ENCODE measurements at regions not wholly inside any gene's neighbourhood (a gene's known extent, or its start where the extent isn't known, plus 50 kb on each side); places are given as distances from the start of the nearest gene placed in this dataset.

GRCh38 chr10:62651341-62651740 lies 153.2 kb upstream of the ADO start:
- TF ChIP-seq FOXM1 (IDR thresholded peaks at IDR 0.05; ENCODE audit: borderline replicate concordance) (no peak), ARNT (IDR thresholded peaks at IDR 0.05) (no peak), FOXK2 (IDR thresholded peaks at IDR 0.05) (no peak), SUZ12 (IDR thresholded peaks at IDR 0.05) (no peak), TARDBP (IDR thresholded peaks at IDR 0.05) (no peak), ZNF384 (IDR thresholded peaks at IDR 0.05) (no peak), LEF1 (IDR thresholded peaks at IDR 0.05; ENCODE audit: borderline replicate concordance) (no peak), BHLHE40 (IDR thresholded peaks at IDR 0.05; ENCODE audit: borderline replicate concordance) (no peak), NFRKB (IDR thresholded peaks at IDR 0.05) (no peak), ELF4 (IDR thresholded peaks at IDR 0.05) (no peak), FOXA1 (IDR thresholded peaks at IDR 0.05) (no peak)
